Esophagus muscularis mucosa (tissue), 4 donors: ENCODE measurements at regions not wholly inside any gene's neighbourhood (a gene's known extent, or its start where the extent isn't known, plus 50 kb on each side); places are given as distances from the start of the nearest gene placed in this dataset.
A peak's percentile ranks its signal among the peaks of the same experiment; 100 is the strongest.

Experiments
- DNase-seq: peaks from one replicate; pipeline ENCODE4 v3.0.0-alpha.2; 2017; ENCODE audit errors: extremely low spot score
- H3K27ac ChIP-seq, 4 donors: fragments of 200-600 bp; sonication (generic); replicated peaks in 1 of 4; 1 replicate in 3 of 4; 2 replicates in 1 of 4; pipeline ENCODE4 v1.5.1; 2016 to 2019; ENCODE audit warnings: mild to moderate bottlenecking in 1 of 4
- H3K27me3 ChIP-seq, 4 donors: fragments of 200-600 bp; sonication (generic); one replicate each; pipeline versions ENCODE4 v1.5.1 to v1.6.0; 2016 to 2019
- H3K36me3 ChIP-seq, 4 donors: fragments of 200-600 bp; sonication (generic); one replicate each; pipeline ENCODE4 v1.5.1; 2016 to 2019
- H3K4me1 ChIP-seq, 4 donors: fragments of 200-600 bp; sonication (generic); one replicate each; pipeline ENCODE4 v1.5.1; 2016 to 2019
- H3K4me3 ChIP-seq, 4 donors: fragments of 200-600 bp; sonication (generic); 1 replicate in 2 of 4; 2 replicates in 2 of 4; pipeline ENCODE4 v1.5.1; 2016 to 2019; ENCODE audit warnings: mild to moderate bottlenecking in 4 of 4, moderate library complexity in 1 of 4
- H3K9me3 ChIP-seq, 4 donors: fragments of 200-600 bp; sonication (generic); 1 replicate in 3 of 4; 2 replicates in 1 of 4; pipeline ENCODE4 v1.5.1; 2016 to 2019
- CTCF ChIP-seq, 3 experiments: fragments of 200-600 bp in 2 of 3; fragments of 450-650 bp in 1 of 3; sonication (generic) in 2 of 3; IDR thresholded peaks; one replicate each; pipeline ENCODE4 v1.5.1; 2017 to 2019; ENCODE audit warnings: antibody characterized with exemption in 3 of 3, mild to moderate bottlenecking in 2 of 3, moderate library complexity in 1 of 3
- EP300 ChIP-seq: sonication (generic); formaldehyde crosslinking; IDR thresholded peaks from one replicate; pipeline ENCODE4 v1.6.1; 2017; ENCODE audit warnings: antibody characterized with exemption
- POLR2A ChIP-seq: fragments of 450-650 bp; IDR thresholded peaks from one replicate; pipeline ENCODE4 v1.6.1; 2017; ENCODE audit warnings: antibody characterized with exemption, moderate library complexity, mild to moderate bottlenecking, low read depth
- POLR2AphosphoS5 ChIP-seq, 2 donors: sonication (generic); formaldehyde crosslinking; IDR thresholded peaks; one replicate each; pipeline ENCODE4 v1.6.1; 2017; ENCODE audit warnings: antibody characterized with exemption in 2 of 2
- WGBS: methylation state at CpG from one replicate; pipeline ENCODE4 v1.1.5; 2018; 5-methylcytosine and 5-hydroxymethylcytosine counted together
- intact Hi-C: fragments of 100-400 bp; cut with DNase I; formaldehyde crosslinking; loops from one replicate; pipeline ENCODE4 v1.15.1; 2023

GRCh38 chr15:24819680-24820079 lies 135.1 kb upstream of the SNRPN start:
- peaks cover 0 to 6% (median 0%) of the 10 kb centered on the region in 4 donors for H3K27me3 ChIP-seq
- intact Hi-C loops, result no loop called here
- H3K36me3 ChIP-seq, result peaks cover 0 to 3% (median 0%) of the 10 kb centered on the region in 4 donors
- no peak for DNase-seq
- no peaks in the 10 kb centered on the region for H3K4me1 ChIP-seq
- peaks cover 0 to 8% (median 2%) of the 10 kb centered on the region in 4 donors for H3K9me3 ChIP-seq
- TF ChIP-seq CTCF (IDR thresholded peaks at IDR 0.05), result no peak
- no peak for TF ChIP-seq POLR2A
- no peak for TF ChIP-seq POLR2AphosphoS5 (IDR thresholded peaks at IDR 0.05)
- TF ChIP-seq EP300, result no peak
- no peak overlapping the region for H3K27ac ChIP-seq
- H3K4me3 ChIP-seq, result no peak overlapping the region
- WGBS, result 77% methylated on average over 2 of the region's 2 CpGs

GRCh38 chr15:24823473-24823872 lies 131.3 kb upstream of the SNRPN start:
- intact Hi-C loops, result no loop called here

GRCh38 chr15:24832282-24832681 lies 122.5 kb upstream of the SNRPN start:
- Histone ChIP-seq H3K4me1 (no peaks in the 10 kb centered on the region), H3K4me3 (no peak overlapping the region), H3K36me3 (no peaks in the 10 kb centered on the region), H3K27me3 (no peaks in the 10 kb centered on the region), H3K9me3 (no peaks in the 10 kb centered on the region), H3K27ac (no peak overlapping the region)
- DNase-seq, result no peak
- TF ChIP-seq POLR2A (no peak), POLR2AphosphoS5 (IDR thresholded peaks at IDR 0.05) (no peak), EP300 (no peak), CTCF (IDR thresholded peaks at IDR 0.05) (no peak)
- 72% methylated on average over 7 of the region's 7 CpGs for WGBS
- intact Hi-C loops, result no loop called here

More at GRCh38 chr15:24823473-24823872, 131.3 kb upstream of the SNRPN start:
- H3K4me3 ChIP-seq, result no peak overlapping the region
- no peaks in the 10 kb centered on the region for H3K4me1 ChIP-seq
- DNase-seq, result no peak
- no peak overlapping the region for H3K27ac ChIP-seq
- TF ChIP-seq CTCF (IDR thresholded peaks at IDR 0.05) (no peak), POLR2A (no peak), POLR2AphosphoS5 (IDR thresholded peaks at IDR 0.05) (no peak), EP300 (no peak)
- H3K9me3 ChIP-seq, result peaks cover 0 to 10% (median 2%) of the 10 kb centered on the region in 4 donors
- peaks cover 0 to 3% (median 0%) of the 10 kb centered on the region in 4 donors for H3K36me3 ChIP-seq
- H3K27me3 ChIP-seq, result peaks cover 0 to 6% (median 0%) of the 10 kb centered on the region in 4 donors
- WGBS, result 63% methylated on average over 11 of the region's 11 CpGs

GRCh38 chr15:24835301-24835700 lies 119.5 kb upstream of the SNRPN start:
- Histone ChIP-seq H3K4me1 (no peaks in the 10 kb centered on the region), H3K27me3 (no peaks in the 10 kb centered on the region), H3K9me3 (no peaks in the 10 kb centered on the region), H3K36me3 (no peaks in the 10 kb centered on the region), H3K4me3 (no peak overlapping the region), H3K27ac (no peak overlapping the region)
- TF ChIP-seq CTCF (IDR thresholded peaks at IDR 0.05), result no peak
- TF ChIP-seq EP300, result no peak
- no peak for DNase-seq
- intact Hi-C loops, result no loop called here
- 58% methylated on average over 1 of the region's 1 CpG for WGBS

GRCh38 chr15:24848050-24848449 lies 106.7 kb upstream of the SNRPN start:
- Histone ChIP-seq H3K4me1 (no peaks in the 10 kb centered on the region), H3K27ac (peak overlapping the region in 1 of 4 donors; percentile 50), H3K27me3 (peaks cover 0 to 9% (median 0%) of the 10 kb centered on the region in 4 donors), H3K36me3 (no peaks in the 10 kb centered on the region), H3K9me3 (peaks cover 0 to 12% (median 3%) of the 10 kb centered on the region in 4 donors), H3K4me3 (peak overlapping the region; percentile 36 to 44 (median 38))
- intact Hi-C loops, result no loop called here
- DNase-seq, result no peak
- TF ChIP-seq POLR2A (no peak), EP300 (no peak)
- WGBS, result 30% methylated on average over 24 of the region's 39 CpGs
